ENCODE measurements at regions not wholly inside any gene's neighbourhood (a gene's known extent, or its start where the extent isn't known, plus 50 kb on each side); places are given as distances from the start of the nearest gene placed in this dataset.
"Not testable (repeated sequence)": the region's sequence is repeated elsewhere in the genome, so short reads cannot be mapped to it uniquely, and the experiment has no call there.

- no peak for DNase-seq (ENCODE audit: low spot score)
- no peak for ATAC-seq
Observed at GRCh38 chr6:164612751-164613150, 696.7 kb downstream of the C6orf118 start.

DNA sequence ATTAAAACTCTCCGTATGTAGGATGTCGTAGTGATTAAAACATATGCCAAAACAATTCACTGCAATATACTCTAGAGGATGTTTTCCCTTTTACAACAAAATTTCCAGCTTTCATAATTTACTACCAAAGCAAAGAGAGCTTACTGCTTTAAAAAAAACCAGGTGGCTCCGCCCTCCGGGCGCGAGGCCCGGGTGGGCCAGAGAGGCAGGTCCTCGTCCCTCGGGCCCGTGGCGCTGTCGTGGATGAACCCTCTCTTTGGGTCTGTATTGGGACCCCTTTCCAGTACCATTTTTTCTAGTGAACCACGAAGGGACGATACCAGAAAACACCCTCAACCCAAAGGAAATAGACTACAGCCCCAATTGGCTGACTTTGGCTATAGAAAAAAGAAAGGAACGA, 698.5 kb downstream of the C6orf118 start:
- not testable (repeated sequence) for DNase-seq (ENCODE audit: low spot score); ATAC-seq

DNA sequence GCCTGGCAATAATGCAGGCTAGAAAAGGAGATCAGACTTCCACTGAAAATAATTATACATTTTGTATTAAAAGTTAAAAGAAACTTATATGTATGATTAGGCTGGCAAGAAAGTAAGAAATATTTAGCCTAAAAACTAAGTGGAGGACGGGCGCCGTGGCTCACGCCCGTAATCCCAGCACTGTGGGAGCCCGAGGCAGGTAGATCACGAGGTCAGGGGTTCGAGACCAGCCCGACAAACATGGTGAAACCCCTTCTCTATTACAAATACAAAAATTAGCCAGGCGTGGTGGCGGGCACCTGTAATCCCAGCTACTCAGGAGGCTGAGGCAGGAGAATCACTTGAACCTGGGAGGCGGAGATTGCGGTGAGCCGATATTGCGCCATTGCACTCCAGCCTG, 707.0 kb downstream of the C6orf118 start:
- ATAC-seq; DNase-seq (ENCODE audit: low spot score): not testable (repeated sequence)

GRCh38 chr6:164581563-164581962, 727.8 kb downstream of the C6orf118 start:
- DNase-seq (ENCODE audit: low spot score): no peak
- no peak for ATAC-seq

- ATAC-seq (no peak), DNase-seq (ENCODE audit: low spot score) (no peak)
Observed at GRCh38 chr6:164579035-164579434, 730.4 kb downstream of the C6orf118 start.

DNA sequence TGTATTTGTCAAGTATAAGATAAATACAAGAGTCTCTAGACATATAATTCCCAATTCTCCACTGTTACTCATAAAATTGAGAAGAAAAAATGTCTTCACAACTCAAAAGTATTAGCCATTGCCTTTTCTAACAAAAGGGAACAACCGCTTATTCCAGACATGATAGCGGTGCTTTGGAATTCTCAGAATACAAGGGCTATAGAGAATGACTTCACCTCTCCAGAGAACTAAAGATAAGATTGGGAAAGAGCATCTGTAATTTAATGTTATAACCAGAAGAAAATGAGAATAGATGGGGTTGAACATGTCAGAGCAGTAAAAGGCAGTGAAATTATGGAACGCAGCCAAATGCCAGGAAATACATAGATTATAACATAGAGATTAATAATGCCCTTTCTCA, 730.8 kb downstream of the C6orf118 start:
- no peak for DNase-seq (ENCODE audit: low spot score)
- no peak for ATAC-seq

DNA sequence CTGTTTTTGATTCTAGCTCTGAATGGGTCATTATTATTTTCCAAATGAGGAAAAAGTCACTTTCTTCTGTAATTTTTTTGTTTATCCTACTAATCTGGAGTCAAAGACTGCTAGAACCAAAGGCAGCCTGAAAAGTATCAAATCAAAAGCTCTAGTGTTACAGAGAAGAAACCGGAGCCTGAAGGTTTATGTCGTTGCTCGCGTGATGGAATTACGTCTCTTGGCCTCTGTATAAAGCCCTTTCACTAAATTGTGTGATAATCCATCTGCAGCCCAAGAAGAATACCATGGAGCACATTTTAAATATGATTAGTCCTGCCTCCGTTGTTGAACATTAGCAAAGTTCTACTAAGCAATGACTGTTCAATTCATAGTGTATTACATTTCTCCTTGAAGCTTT, 738.6 kb downstream of the C6orf118 start:
- ATAC-seq (no peak), DNase-seq (ENCODE audit: low spot score) (no peak)

DNA sequence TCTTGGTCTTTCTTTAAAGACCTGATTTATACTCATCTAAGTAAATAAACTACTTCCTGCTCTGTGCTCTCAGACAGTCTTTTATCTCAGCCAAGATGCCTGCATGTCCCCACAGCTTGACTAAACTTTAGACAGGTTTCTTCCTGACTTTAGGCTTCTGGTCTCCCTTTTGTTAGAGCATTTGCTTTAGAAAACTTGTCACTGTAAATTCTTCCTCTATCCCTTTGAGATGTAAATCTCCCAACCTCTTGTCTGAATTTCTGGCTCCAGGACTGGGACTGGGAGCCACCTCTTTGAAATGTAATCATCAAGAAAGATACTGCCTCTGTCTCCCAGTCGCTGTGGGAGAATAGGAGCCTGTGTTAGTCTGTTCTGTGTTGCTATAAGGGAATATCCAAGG, 739.9 kb downstream of the C6orf118 start:
- no peak for ATAC-seq

DNA sequence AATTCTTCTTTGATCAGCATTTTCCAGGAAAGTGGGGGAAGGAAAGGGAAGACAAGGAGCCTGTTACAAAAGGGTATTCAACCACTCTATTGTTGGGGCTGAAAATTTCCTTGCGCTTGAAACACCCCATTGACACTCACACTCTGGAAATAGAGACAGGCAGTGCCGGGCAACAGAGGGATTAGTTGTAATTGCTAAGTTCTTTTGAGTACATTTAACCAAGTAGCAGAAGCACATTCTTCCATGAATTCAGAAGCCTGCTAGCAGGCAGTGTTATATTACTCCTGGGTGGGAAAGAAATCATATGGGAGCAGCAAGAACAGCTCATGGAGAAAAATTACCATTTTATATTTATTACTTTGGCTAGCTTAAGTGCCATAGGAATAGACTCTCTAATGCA, 745.5 kb downstream of the C6orf118 start:
- ATAC-seq: no peak

More for the DNA sequence above, 739.9 kb downstream of the C6orf118 start:
- DNase-seq (ENCODE audit: low spot score): no peak

DNA sequence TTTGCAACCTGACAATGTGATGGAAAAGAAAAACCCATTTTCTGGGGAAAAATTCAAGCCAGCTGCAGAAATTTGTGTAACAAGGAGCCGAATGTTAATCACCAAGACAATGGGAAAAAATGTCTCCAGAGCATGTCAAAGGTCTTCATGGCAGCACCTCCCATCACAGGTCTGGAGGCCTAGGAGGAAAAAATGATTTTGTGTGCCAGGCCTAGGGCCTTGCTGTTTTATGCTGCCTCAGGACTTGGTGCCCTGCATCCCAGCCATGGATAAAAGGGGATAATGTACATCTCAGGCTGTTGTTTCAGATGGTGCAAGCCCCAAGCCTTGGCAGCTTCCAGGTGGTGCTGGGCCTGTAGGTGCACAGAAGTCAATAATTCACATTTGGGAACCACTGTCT, 747.7 kb downstream of the C6orf118 start:
- ATAC-seq (no peak), DNase-seq (ENCODE audit: low spot score) (no peak)

More for the DNA sequence above, 745.5 kb downstream of the C6orf118 start:
- no peak for DNase-seq (ENCODE audit: low spot score)

GRCh38 chr6:164554700-164555476, 754.5 kb downstream of the C6orf118 start:
- DNase-seq (ENCODE audit: low spot score) (no peak), ATAC-seq (no peak)

DNA sequence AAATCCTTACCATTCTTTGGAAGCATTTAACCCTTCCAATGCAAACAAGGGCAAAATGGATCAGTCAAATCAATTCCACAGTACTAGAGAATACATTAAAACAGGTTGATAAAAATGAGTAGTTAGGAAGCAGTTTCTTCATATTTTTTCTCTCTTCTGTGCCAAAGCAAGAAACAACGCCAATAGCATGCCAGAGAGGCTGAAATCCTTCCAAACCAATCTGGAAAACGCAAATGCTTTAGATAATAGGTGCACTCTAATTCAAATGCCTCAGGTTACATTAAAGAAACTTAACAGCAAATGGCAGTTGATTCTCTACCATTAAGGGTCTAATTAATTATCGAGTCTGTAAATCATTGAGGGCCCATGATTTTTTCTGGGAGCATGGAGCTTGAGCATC, 755.2 kb downstream of the C6orf118 start:
- no peak for DNase-seq (ENCODE audit: low spot score)

GRCh38 chr6:164551706-164552105, 757.7 kb downstream of the C6orf118 start:
- no peak for DNase-seq (ENCODE audit: low spot score)
- no peak for ATAC-seq

More for the DNA sequence above, 755.2 kb downstream of the C6orf118 start:
- no peak for ATAC-seq

DNA sequence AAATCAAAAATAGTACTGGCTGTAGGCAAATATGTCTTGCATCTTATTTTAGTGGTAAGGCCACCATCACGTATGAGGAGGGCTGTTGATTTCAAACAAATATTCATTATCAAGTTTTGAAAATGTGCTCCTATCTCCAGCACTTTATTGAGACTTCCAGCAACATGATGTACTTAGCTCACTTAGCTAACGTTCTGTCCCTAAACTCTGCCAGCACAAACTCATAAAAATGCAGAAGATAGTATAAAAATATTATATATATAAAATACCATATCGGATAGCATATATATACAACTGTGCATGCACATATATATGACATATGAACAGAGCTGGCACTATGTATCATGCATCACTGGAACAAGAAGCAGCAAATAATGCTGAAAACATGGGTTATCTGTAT, 762.3 kb downstream of the C6orf118 start:
- DNase-seq (ENCODE audit: low spot score) (no peak), ATAC-seq (no peak)

- DNase-seq (ENCODE audit: low spot score) (no peak), ATAC-seq (no peak)
Observed at GRCh38 chr6:164546263-164546662, 763.1 kb downstream of the C6orf118 start.

DNA sequence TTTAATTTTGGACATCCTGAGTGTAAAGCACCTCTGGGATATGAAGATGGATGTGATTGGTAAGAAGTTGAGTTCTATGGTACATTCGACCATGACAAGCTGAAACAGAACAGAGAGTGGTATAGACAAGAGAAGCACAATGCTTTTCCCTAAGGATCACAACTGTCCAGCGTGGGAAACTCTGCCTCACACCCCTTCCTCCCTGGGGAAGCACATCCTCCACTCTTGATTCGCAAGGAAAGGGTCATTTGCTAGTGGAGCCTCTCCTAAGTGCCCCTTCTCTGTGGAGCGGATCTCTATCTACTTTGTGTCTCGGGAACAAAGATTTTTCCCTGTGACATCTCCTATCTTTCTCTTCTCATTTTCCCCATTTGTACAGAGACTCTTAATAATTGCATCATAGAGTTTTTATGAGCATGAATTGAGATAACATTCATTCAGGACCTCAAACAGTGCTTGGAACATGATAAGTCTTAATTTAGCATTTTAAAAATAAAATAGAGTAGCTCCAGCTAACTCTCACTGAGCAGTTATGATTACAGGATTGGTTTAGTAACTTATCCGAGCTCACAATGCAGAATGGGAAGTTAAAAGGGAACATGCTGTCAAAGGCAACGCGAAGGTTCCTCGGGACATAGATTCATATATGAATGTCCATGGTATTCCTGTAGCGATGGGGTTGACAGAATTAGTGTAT, 775.2 kb downstream of the C6orf118 start:
- ATAC-seq (no peak), DNase-seq (ENCODE audit: low spot score) (no peak)

DNA sequence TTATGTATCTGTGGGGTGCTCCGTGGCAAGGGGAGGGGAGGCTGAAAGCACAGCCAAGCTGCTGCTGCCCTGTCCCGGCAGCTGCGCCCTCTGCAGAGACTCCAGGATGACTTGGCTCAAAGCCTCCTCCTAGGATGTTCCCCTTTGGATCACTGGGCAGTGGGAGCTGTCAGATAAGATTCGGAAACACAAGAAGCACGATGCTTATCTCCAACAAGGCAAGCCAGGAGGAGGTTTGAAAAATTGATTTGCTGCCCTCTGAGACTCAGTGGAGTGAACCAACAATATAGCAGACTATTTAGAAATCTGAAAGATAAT, 776.4 kb downstream of the C6orf118 start:
- ATAC-seq: no peak

GRCh38 chr6:164532198-164533044, 777.0 kb downstream of the C6orf118 start:
- no peak for DNase-seq (ENCODE audit: low spot score)
- no peak for ATAC-seq

More for the DNA sequence above, 776.4 kb downstream of the C6orf118 start:
- DNase-seq (ENCODE audit: low spot score): no peak

GRCh38 chr6:164531736-164532135, 777.7 kb downstream of the C6orf118 start:
- DNase-seq (ENCODE audit: low spot score): no peak
- ATAC-seq: no peak

DNA sequence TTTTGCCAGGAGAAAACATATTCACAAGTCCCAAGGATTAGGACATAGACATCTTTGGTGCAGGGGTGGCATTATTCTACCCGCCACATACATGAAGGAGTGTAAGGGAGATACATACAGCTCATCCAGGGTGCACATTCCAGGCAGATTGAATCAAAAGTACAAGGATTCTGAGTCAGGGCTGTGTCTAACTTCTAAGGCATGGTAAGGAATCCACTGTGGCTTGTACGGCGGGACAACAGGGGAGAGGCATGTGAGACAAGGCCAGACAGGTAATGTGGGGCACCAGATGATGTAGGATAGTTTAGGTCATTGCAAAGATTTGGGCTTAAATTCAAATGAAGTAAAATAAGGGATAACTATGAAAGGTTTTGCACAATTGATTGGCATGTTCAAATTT, 780.9 kb downstream of the C6orf118 start:
- no peak for DNase-seq (ENCODE audit: low spot score)

GRCh38 chr6:164523087-164523654, 786.2 kb downstream of the C6orf118 start:
- ATAC-seq (no peak), DNase-seq (ENCODE audit: low spot score) (no peak)

More for the DNA sequence above, 780.9 kb downstream of the C6orf118 start:
- no peak for ATAC-seq

Data from left lobe of liver (tissue), 2 donors.